GM10266 (cell line): ENCODE measurements at regions not wholly inside any gene's neighbourhood (a gene's known extent, or its start where the extent isn't known, plus 50 kb on each side); places are given as distances from the start of the nearest gene placed in this dataset.

ENCODE experiments used
- DNase-seq: peaks from one replicate; pipeline ENCODE4 v3.0.0; 2012; ENCODE audit errors: extremely low spot score
- TF ChIP-seq, protein P1 (sequence below): IDR thresholded peaks from 2 replicates; pipeline ENCODE4 v1.5.1; 2012; ENCODE audit warnings: mild to moderate bottlenecking, low read depth; ENCODE audit not compliant: control insufficient read depth, insufficient read depth; ENCODE audit errors: missing control alignments

DNA sequence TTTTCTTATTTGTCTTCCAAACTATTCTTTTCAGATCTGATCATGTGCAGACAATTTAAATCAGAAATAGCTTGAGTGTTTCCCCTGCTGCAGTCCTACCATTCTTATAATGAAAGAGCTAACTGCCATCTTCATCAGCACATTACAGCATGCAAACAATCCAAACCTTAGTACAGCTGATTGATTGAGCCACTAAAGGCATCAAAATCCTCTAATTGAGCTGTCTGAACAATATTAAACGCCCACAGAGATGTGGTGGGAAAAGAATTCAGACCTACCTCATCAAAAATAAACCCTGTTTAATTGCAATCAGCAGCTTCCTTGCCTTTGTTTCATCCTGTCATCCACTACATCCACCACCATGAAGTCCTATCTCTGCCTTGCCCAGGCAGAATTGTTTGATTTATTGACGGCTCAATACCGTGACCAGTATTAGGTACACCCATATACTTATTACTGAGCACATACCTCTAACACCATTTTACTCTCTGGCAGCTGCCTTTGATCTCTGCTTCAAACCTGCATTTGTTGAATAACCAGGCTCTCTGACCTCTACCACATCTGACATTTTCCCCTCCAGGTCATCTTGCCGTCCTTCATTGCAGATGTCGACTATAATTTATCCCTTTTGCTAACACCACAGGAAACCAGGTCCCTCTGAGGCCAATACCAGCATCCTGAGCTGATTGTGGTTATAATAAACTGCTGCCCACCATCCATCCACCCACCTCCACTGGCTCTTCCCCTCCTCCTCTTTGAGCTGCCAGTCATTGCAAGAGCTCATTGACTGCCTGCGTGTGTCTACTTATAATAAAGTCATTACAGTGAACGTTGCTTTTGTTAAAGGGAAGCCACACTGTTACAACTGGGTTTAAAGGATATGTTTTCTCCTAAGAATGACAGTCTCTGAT, 78.5 kb downstream of the RBM43 start:
- DNase-seq: no peak
- TF ChIP-seq, protein P1, sequence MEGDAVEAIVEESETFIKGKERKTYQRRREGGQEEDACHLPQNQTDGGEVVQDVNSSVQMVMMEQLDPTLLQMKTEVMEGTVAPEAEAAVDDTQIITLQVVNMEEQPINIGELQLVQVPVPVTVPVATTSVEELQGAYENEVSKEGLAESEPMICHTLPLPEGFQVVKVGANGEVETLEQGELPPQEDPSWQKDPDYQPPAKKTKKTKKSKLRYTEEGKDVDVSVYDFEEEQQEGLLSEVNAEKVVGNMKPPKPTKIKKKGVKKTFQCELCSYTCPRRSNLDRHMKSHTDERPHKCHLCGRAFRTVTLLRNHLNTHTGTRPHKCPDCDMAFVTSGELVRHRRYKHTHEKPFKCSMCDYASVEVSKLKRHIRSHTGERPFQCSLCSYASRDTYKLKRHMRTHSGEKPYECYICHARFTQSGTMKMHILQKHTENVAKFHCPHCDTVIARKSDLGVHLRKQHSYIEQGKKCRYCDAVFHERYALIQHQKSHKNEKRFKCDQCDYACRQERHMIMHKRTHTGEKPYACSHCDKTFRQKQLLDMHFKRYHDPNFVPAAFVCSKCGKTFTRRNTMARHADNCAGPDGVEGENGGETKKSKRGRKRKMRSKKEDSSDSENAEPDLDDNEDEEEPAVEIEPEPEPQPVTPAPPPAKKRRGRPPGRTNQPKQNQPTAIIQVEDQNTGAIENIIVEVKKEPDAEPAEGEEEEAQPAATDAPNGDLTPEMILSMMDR: no peak

GRCh38 chr2:151182396-151182795, 79.3 kb downstream of the RBM43 start:
- TF ChIP-seq, protein P1: no peak
- DNase-seq: no peak

- TF ChIP-seq, protein P1: no peak
These were observed 80.1 kb downstream of the RBM43 start for GRCh38 chr2:151181524-151181923.

GRCh38 chr2:151180123-151180522, 81.5 kb downstream of the RBM43 start:
- TF ChIP-seq, protein P1: no peak
- DNase-seq: no peak

More at GRCh38 chr2:151181524-151181923, 80.1 kb downstream of the RBM43 start:
- no peak for DNase-seq

GRCh38 chr2:151178207-151178606, 83.5 kb downstream of the RBM43 start:
- TF ChIP-seq, protein P1: no peak
- no peak for DNase-seq

- DNase-seq: no peak
- TF ChIP-seq, protein P1: no peak
These were observed 83.9 kb downstream of the RBM43 start for GRCh38 chr2:151177756-151178155.

DNA sequence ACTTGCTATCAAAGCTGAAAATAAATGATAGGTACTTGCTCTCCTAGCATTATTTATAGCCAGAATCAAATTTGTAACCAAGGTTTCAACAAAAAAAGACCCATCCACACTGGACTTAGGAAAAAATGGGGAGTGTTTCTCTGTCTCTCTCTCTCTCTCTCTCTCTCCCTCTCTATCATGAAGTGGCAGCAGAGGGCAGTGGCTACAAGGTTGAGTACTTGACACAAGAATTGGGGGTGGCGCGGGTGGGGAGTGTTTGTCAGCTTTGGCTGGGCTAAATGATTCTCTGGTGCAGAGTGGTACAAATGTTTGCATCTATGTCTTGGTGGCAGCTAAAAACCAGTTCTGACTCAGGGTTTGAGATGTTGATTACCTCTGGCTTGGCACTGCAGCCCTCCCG, 85.0 kb downstream of the RBM43 start:
- TF ChIP-seq, protein P1: no peak
- DNase-seq: no peak
